PC-3 (cell line): ENCODE measurements at regions not wholly inside any gene's neighbourhood (a gene's known extent, or its start where the extent isn't known, plus 50 kb on each side); places are given as distances from the start of the nearest gene placed in this dataset.

Source experiments
- CTCF ChIP-seq: fragments of 300-600 bp; sonication (generic); conservative IDR thresholded peaks from 2 replicates; pipeline ENCODE4 v1.5.1; 2017; ENCODE audit warnings: antibody characterized with exemption, low read depth, mild to moderate bottlenecking, low read length
- EZH2 ChIP-seq: fragments of 300-600 bp; sonication (generic); IDR thresholded peaks from one replicate; pipeline ENCODE4 v1.6.1; 2017; ENCODE audit warnings: antibody characterized with exemption, mild to moderate bottlenecking, low read length; ENCODE audit not compliant: unreplicated experiment

- no peak for TF ChIP-seq EZH2
- TF ChIP-seq CTCF = peak; percentile 55
These were observed 605.3 kb upstream of the NR5A2 start for GRCh38 chr1:199422206-199422605.
